CD4-positive, alpha-beta T cell treated with Interleukin-4 for 4 hours (primary cell): ENCODE measurements at regions not wholly inside any gene's neighbourhood (a gene's known extent, or its start where the extent isn't known, plus 50 kb on each side); places are given as distances from the start of the nearest gene placed in this dataset.

Experiments used
- DNase-seq: peaks from one replicate; pipeline ENCODE4 v3.0.0-alpha.2; 2020

- DNase-seq: no peak
Measured at GRCh38 chr9:105861972-105862371, 167.6 kb downstream of the TMEM38B start.

DNA sequence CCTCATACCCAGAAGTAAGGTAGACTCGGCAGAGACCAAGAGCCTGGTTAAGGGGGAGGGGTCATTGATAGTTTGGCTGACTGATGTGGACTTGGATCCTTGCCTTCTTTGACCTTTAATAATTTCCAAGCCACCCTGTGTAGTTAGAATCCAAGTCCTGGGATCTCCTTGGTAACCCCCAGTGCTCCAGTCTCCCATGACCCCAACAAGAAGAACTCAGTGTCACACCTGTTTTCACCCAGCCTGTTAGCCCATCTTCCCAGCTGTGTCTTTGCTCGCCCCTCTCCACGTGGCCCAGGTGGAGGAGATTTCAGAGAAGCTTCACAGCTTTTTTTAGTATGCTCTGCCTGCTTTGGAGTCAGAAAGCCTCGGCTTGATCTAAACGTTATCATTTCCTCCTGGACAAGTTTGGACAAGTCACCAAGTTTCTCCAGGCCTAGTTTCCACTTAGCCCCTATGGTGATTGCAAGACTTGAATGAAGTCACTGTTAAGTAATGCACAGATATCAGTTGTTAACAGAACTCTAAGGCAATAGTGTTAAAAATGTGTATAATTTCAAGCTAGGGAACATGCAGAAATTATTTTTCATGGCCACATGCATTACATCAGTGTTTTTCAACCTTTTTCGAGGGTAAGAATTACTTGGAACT, 170.0 kb downstream of the TMEM38B start:
- DNase-seq: no peak

DNA sequence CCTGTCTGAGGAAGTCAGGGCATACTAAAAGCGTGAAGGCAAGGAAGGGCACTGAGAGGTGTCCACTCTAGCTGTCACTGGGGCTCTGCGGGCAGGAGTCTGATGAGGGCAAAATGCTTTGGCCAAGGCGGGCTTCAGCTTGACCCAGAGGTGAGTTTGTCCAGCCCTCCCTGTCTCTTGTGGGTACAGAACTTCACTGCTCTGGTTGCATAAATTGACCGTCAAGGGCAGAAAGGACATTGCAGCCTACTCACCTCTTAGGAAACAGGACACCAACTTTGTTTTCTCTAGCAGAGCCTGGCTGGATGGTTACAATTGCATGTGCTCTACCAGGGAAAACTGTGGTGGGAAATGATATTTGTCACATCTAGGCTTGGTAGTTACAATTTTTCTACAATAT, 170.9 kb downstream of the TMEM38B start:
- DNase-seq: no peak

DNA sequence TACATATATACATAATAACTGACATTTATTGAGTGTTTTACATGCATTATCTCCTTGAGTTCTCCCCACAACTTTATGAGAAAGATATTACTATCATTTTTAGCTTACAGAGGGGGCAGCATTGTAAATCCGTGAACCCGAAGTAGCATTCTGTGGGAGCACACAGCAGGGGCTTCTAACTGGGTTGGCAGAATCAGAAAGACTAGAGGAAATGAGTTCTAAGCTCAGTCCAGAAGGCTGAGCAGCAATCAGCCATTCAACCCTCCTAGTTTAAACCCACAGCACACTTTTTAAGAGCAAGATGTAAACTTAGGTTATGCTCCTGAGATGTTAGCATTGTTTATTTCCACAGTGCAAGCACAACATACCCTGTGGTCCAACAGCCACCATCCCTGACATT, 177.2 kb downstream of the TMEM38B start:
- no peak for DNase-seq

DNA sequence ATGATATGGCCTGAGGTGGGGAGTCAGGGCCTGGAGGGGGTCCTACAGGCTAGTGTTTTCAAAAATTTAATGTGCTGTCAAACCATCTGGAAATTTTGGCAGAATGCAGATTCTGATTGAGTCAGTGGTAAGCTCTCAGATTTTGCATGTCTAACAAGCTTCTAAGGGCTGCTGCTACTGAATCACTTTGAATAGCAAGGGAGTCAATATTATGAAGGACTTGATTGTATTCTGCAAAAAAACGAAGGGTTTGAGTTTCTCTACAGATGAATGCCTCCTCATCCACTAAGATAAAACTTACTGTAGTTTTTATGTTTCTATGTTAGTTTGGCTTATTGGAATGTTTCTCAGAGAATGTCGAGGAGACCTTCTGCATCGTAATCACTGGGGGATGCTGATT, 179.5 kb downstream of the TMEM38B start:
- no peak for DNase-seq

- DNase-seq: no peak
Measured at GRCh38 chr9:105877721-105878120, 183.4 kb downstream of the TMEM38B start.

GRCh38 chr9:105879181-105879580, 184.8 kb downstream of the TMEM38B start:
- no peak for DNase-seq

DNA sequence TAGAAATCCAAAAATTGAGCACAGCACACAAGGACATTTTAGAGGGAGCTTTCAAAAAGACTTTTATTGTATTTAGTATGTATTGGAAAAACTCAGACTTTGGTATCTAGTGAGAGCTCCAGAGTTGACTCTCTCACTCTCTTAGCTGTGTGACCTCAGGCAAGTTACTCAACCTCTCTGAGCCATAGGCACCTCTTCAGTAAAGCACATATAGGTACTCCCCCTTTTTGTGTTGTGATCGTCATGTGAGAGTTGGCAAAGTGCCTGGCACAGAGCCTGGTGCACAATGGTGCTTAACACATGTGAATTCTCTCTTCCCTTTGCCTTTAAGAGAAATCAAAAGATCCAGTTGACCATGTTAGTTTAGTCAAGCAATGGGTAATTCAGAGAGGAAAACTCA, 186.2 kb downstream of the TMEM38B start:
- DNase-seq: no peak

DNA sequence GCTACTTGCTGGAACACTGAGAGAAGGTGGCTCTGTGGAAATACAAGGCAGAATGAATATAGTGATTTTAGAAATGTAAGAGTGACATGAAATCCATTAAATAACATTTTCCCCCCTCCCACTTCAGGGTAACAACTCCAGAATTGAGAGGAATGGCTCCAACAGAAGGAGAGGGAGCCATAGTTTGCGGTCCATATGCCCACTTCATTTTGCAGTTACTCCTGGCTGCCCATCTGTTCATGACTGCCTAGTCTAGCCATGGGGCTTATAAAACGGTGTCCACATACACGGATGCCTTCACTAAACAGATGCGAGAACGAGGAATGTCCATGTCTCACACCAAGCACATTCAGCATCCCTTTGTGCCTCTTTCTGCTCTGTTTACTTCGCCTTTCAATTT, 186.7 kb downstream of the TMEM38B start:
- no peak for DNase-seq

DNA sequence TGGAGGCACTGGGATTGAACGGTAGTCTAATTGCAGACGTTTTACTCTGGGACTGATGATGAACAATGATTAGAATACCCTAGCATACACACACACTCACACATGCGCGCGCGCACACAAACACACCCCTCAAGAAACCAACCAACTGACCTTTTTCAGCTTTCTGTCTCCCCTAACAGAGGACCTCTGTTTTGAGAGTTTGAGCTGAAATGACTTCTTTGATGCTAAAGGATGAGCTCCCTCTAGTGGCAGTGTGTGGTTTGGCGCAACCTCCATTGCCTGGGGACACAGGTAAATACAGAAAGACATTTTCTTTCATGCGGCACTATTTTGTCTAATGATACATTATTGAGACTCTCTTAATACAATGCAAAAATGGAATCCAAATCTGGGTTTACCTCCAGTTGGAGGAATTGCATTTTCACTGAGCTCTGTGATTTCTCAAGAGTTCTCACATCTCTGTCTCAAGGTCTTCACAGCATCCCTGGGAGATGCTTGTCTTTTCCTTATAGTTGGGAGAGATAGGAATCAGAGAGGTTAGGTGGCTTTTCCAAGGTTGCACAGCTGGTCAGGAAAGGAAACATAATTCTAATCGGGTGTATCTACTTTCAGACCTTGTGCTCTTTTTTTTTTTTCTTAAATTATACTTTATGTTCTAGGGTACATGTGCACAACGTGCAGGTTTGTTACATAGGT, 187.5 kb downstream of the TMEM38B start:
- DNase-seq: peak; percentile 57

- DNase-seq: no peak
Measured at GRCh38 chr9:105883847-105884246, 189.5 kb downstream of the TMEM38B start.

DNA sequence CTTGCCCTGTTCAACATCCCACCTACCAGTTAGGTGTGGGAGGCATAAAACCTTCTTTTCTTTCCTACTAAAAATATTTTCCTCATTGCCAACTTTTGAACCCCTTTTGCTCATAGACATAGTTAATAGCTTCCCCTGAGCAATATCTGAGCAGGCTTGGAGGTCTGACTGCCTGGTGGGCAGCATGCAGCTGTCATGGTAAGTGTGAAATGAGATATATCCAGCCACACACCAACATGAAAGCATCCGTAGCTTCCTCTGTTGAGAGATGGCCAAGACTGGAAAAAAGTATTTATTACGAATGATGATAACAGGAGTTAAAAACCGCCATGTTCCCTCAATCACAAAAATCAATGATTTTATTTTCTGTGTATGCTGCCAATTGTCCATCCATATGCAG, 190.1 kb downstream of the TMEM38B start:
- no peak for DNase-seq

GRCh38 chr9:105886136-105886535, 191.8 kb downstream of the TMEM38B start:
- no peak for DNase-seq

DNA sequence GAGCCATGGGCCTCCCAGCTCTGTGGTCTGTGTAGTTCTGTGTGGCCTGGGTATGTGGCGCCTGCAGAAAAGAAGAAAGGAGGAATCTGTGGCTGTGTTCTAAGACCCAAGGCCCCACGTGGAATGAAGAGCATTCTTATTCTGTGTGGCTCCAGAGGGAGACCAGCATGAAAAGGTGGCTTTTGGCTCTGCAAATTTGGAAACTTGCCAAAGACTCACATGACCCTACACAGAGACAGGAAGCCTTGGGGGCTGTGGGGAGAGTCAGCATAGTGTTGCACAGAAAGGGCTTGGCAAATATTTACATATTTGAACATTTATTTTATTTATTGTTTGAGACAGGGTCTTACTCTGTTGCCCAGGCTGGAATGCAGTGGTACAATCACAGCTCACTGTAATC, 193.3 kb downstream of the TMEM38B start:
- no peak for DNase-seq

- DNase-seq: no peak
Measured at GRCh38 chr9:105890046-105890822, 195.9 kb downstream of the TMEM38B start.

- DNase-seq: no peak
Measured at GRCh38 chr9:105900123-105900522, 205.8 kb downstream of the TMEM38B start.

DNA sequence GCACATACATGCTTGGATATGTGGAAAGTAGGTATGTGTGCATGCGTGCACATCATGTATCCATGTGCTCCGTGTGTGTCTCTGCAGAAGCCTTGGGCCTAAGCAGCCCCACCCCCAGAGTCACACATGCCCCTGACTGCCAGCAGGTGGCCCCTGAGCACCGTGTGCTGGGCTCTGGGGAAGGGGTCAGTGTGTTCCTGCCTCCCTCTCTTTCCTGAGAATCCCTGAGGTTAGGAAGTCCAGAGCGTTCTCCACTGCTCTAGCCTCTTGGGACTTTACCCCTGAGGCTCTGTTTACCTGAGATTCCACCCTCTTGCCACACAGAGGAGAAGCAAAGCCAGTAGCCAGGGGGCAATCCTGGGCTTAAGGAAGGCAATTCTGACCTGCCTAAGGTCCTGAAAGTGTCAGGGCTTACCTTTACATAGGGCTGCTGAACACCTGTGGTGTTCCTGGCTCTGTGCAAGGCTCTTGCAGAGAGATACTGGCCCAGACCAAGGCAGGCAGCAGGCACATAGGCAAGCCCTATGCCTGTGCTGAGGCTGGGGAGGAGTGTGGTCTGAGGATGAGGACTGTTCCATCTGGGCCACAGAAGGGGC, 207.3 kb downstream of the TMEM38B start:
- DNase-seq: no peak

GRCh38 chr9:105908069-105908468, 213.7 kb downstream of the TMEM38B start:
- no peak for DNase-seq

- no peak for DNase-seq
Measured at GRCh38 chr9:105911104-105911911, 217.0 kb downstream of the TMEM38B start.

GRCh38 chr9:105912157-105912862, 218.0 kb downstream of the TMEM38B start:
- DNase-seq: no peak

DNA sequence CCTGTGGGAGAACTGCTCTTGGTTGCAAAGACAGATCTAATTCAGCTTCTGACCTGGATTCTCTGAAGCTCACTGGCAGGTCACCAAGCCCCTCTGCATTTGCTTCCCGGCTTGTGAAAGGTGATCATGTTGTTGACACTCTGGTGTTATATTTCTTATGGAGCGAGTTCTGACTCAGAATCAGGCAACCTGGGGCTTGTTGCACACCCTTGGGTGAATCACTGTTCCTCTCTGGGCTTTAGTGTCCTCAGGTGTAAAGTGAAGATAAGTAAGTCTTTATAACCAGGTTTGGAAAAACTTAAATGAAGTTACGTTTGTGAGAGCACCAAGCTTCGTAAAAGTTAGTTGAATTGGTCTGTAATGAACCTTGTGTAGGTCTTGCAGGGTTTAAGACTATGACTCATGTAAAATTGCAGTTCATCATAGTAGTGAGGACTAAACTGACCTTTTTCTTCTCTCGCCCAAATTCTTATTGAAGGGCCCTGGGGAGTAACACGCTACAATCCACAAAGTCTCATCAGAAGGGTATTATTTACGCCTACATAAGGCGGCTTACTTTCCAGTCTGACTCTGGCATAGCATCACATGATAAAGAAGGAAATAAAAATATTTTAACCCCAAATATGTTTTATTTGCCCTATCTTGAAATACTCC, 218.6 kb downstream of the TMEM38B start:
- DNase-seq: no peak
